ENCODE measurements at regions not wholly inside any gene's neighbourhood (a gene's known extent, or its start where the extent isn't known, plus 50 kb on each side); places are given as distances from the start of the nearest gene placed in this dataset.
"Not testable (repeated sequence)": the region's sequence is repeated elsewhere in the genome, so short reads cannot be mapped to it uniquely, and the experiment has no call there.

- WGBS (ENCODE audit: insufficient coverage): 90% methylated on average over 11 of the region's 12 CpGs
Observed at GRCh38 chr1:235052067-235053008, 76.3 kb downstream of the TOMM20 start.

GRCh38 chr1:235051521-235051920 is 77.1 kb downstream of the TOMM20 start:
- Histone ChIP-seq H3K4me1 (ENCODE audit: control insufficient read depth, insufficient read depth, low read length) (peaks cover 21% of the 10 kb centered on the region), H3K27ac (ENCODE audit: low read length) (no peak overlapping the region), H3K9me3 (ENCODE audit: control insufficient read depth, insufficient read depth, low read length) (no peaks in the 10 kb centered on the region), H3K27me3 (ENCODE audit: control insufficient read depth, insufficient read depth, low read length) (no peaks in the 10 kb centered on the region), H3K36me3 (ENCODE audit: control insufficient read depth, insufficient read depth, low read length) (no peaks in the 10 kb centered on the region), H3K4me3 (ENCODE audit: low read length) (no peak overlapping the region)
- Mint-ChIP-seq H3K4me1 (no peaks in the 10 kb centered on the region), H3K4me3 (no peak overlapping the region), H3K27me3 (ENCODE audit: low read depth in 2 of 2) (peaks cover 0 to 3% of the 10 kb centered on the region in 2 donors), H3K36me3 (no peaks in the 10 kb centered on the region), H3K9me3 (no peaks in the 10 kb centered on the region), H3K27ac (no peak overlapping the region)
- ATAC-seq (no peak), DNase-seq (no peak)
- intact Hi-C loops (cut with micrococcal nuclease): no loop called here
- WGBS (ENCODE audit: insufficient coverage): 92% methylated on average over 3 of the region's 3 CpGs
- no peak for TF ChIP-seq CTCF (IDR thresholded peaks at IDR 0.05)

More at GRCh38 chr1:235052067-235053008, 76.3 kb downstream of the TOMM20 start:
- no peak for ATAC-seq
- Mint-ChIP-seq H3K27ac (no peak overlapping the region), H3K9me3 (no peaks in the 10 kb centered on the region), H3K36me3 (no peaks in the 10 kb centered on the region), H3K4me3 (no peak overlapping the region), H3K4me1 (no peaks in the 10 kb centered on the region), H3K27me3 (ENCODE audit: low read depth in 2 of 2) (peaks cover 0 to 3% of the 10 kb centered on the region in 2 donors)
- no peak for TF ChIP-seq CTCF (IDR thresholded peaks at IDR 0.05)
- Histone ChIP-seq H3K9me3 (ENCODE audit: control insufficient read depth, insufficient read depth, low read length) (no peaks in the 10 kb centered on the region), H3K4me3 (ENCODE audit: low read length) (no peak overlapping the region), H3K36me3 (ENCODE audit: control insufficient read depth, insufficient read depth, low read length) (no peaks in the 10 kb centered on the region), H3K4me1 (ENCODE audit: control insufficient read depth, insufficient read depth, low read length) (peaks cover 13% of the 10 kb centered on the region), H3K27me3 (ENCODE audit: control insufficient read depth, insufficient read depth, low read length) (no peaks in the 10 kb centered on the region), H3K27ac (ENCODE audit: low read length) (no peak overlapping the region)
- intact Hi-C loops (cut with micrococcal nuclease): no loop called here
- no peak for DNase-seq

DNA sequence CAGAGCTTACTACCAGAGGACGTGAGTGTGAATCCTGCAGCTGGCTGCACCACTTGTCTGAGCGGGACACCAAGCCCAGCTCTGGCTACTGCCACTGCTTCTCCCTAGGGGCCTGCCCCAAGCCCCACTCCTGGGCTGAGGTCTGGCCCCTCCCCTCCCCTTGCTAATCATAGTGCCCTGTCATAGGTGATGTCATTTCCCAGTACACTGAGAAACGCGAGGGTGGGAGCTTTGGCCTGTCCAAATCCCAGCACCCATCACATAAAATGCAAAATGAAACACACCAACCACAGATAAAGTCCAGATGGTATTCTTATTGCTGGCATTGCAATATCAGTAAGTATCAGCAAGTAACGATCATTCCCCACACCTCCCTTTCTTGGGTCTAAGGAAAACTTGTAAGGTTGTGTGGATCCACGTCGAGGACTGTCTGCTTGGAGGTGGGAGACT is 77.7 kb downstream of the TOMM20 start:
- Mint-ChIP-seq H3K27me3 (ENCODE audit: low read depth in 2 of 2) (peaks cover 0 to 3% of the 10 kb centered on the region in 2 donors), H3K4me3 (no peak overlapping the region), H3K27ac (no peak overlapping the region), H3K36me3 (no peaks in the 10 kb centered on the region), H3K9me3 (no peaks in the 10 kb centered on the region), H3K4me1 (peaks cover 4% of the 10 kb centered on the region in 2 donors)
- ATAC-seq (no peak), DNase-seq (no peak)
- 55% methylated on average over 4 of the region's 7 CpGs for WGBS (ENCODE audit: insufficient coverage)
- intact Hi-C loops (cut with micrococcal nuclease): no loop called here
- Histone ChIP-seq H3K27me3 (ENCODE audit: control insufficient read depth, insufficient read depth, low read length) (no peaks in the 10 kb centered on the region), H3K4me3 (ENCODE audit: low read length) (no peak overlapping the region), H3K4me1 (ENCODE audit: control insufficient read depth, insufficient read depth, low read length) (peaks cover 26% of the 10 kb centered on the region), H3K27ac (ENCODE audit: low read length) (no peak overlapping the region), H3K9me3 (ENCODE audit: control insufficient read depth, insufficient read depth, low read length) (no peaks in the 10 kb centered on the region), H3K36me3 (ENCODE audit: control insufficient read depth, insufficient read depth, low read length) (no peaks in the 10 kb centered on the region)
- TF ChIP-seq CTCF (IDR thresholded peaks at IDR 0.05): no peak

GRCh38 chr1:235049716-235050378 is 78.8 kb downstream of the TOMM20 start:
- DNase-seq; H3K9me3 Mint-ChIP-seq; H3K9me3 ChIP-seq (ENCODE audit: control insufficient read depth, insufficient read depth, low read length); H3K27me3 ChIP-seq (ENCODE audit: control insufficient read depth, insufficient read depth, low read length); H3K36me3 Mint-ChIP-seq; H3K4me3 Mint-ChIP-seq; H3K4me3 ChIP-seq (ENCODE audit: low read length); ATAC-seq; H3K36me3 ChIP-seq (ENCODE audit: control insufficient read depth, insufficient read depth, low read length); H3K27ac ChIP-seq (ENCODE audit: low read length); H3K27me3 Mint-ChIP-seq (ENCODE audit: low read depth in 2 of 2); H3K27ac Mint-ChIP-seq: not testable (repeated sequence)
- intact Hi-C loops (cut with micrococcal nuclease): loop anchor here (5.0 kb wide), 1 partner anchor 38 kb away; no protein-coding TSS in a partner anchor
- peaks cover 37% of the 10 kb centered on the region for H3K4me1 ChIP-seq (ENCODE audit: control insufficient read depth, insufficient read depth, low read length)
- H3K4me1 Mint-ChIP-seq: peaks cover 15% of the 10 kb centered on the region in 2 donors
- WGBS (ENCODE audit: insufficient coverage): 90% methylated on average over 21 of the region's 21 CpGs
